Renal pelvis (tissue), 1 donor: ENCODE measurements at regions not wholly inside any gene's neighbourhood (a gene's known extent, or its start where the extent isn't known, plus 50 kb on each side); places are given as distances from the start of the nearest gene placed in this dataset.
"Not testable (repeated sequence)": the region's sequence is repeated elsewhere in the genome, so short reads cannot be mapped to it uniquely, and the experiment has no call there.

Experiments used
- DNase-seq: peaks from one replicate; pipeline ENCODE4 v3.0.0-alpha.2; 2013

DNA sequence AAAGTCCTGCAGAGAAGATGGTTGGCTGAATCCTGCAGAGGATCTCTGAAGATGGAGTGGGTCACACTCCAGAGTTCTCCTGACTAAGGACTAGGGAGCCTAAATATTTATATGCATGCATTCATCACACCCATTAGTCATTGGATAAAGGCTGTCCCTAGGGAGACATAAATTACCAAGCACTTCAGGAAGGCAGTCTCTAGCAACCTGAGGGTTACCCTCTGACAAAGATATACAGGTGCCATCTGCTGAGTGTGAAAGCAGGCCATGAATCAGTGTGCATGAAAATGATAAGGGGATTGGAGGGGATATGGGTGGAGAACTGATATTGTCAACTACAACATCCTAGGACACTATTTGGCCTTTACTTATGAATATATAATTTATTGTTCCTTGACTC, 294.8 kb upstream of the DDX18 start:
- no peak for DNase-seq

DNA sequence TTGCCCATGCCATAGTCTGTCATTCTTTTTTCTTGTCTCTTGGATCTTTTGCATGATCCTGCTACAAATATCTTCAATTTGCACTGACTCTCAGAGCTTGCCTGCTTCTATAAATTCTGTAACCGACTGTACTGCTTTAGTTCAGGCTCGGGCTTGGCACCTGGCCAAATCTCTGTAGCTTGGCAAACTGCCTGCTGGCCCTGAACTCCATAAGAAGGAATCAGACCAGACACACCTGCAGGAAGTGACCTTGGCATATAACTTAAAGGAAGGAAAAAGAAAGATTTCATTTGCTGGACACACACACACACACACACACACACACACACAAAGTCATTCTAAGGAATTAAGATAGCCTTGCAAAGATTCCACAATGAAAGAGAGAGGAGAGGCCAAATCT, 291.2 kb upstream of the DDX18 start:
- DNase-seq: peak; percentile 73

DNA sequence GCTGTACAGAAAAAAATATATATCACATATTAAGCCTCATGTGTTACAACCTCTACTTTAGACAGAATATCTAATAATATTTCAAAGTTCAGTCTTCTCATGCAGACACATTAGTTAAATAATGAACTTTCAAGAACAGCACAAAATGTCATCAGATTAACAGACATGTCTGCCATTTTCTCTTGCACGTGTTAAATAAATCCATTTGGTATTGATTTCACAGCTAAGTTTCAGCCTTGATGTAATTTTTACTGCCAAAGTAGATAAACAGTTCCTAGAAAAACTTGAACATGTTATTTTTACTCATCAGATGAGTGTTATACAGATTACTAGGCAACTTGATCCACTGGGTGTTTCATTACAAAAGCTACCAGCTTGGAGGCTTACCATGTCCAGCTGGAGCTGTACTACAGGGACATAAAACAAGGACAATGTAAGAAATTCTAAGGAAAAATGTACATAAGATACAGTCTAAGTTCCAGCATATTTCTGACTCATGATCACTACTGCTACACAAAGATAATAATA, 290.7 kb upstream of the DDX18 start:
- DNase-seq: no peak

GRCh38 chr2:117536139-117536538, 278.4 kb upstream of the DDX18 start:
- no peak for DNase-seq

GRCh38 chr2:117537032-117537431, 277.5 kb upstream of the DDX18 start:
- no peak for DNase-seq

DNA sequence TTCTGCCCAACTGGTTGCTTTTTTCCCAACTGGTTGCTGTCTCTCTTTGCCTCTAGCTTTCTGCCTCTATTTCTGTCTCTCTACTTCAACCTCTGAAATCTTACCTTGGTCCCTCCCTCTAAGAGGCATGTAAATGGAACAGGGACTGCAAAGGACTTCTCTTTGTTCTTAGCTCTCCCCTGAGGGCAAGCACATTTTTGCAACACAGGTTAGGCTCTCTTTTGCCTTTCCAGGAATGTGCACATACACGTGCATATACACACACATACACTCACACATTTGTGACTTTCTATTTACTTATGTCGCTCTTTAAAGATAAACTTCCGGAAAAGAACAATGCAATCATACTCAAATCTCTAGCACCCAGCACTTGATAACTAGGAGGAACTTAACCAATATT, 262.6 kb upstream of the DDX18 start:
- DNase-seq: no peak

- no peak for DNase-seq
Measured at GRCh38 chr2:117553448-117553847, 261.0 kb upstream of the DDX18 start.

DNA sequence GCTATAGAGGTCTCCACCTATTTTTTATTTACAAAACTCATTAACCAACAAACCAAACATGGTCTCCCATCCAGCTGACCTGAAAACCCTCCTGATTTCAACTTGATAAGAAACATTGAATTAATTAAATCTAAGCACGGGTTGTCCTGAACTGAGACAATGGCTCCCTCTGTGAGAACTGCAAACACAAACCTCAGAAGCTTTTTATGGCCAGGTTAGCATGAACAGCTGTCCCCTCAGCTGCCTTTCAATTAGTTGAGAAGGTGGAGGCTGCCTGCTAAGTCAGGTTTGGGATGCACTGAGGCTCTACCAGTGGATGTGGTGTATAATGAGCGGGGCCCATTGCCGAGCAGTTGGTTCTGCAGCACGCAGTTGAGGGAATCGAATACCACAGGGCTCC, 258.5 kb upstream of the DDX18 start:
- DNase-seq: peak; percentile 4

- DNase-seq: no peak
Measured at GRCh38 chr2:117557626-117558025, 256.9 kb upstream of the DDX18 start.

DNA sequence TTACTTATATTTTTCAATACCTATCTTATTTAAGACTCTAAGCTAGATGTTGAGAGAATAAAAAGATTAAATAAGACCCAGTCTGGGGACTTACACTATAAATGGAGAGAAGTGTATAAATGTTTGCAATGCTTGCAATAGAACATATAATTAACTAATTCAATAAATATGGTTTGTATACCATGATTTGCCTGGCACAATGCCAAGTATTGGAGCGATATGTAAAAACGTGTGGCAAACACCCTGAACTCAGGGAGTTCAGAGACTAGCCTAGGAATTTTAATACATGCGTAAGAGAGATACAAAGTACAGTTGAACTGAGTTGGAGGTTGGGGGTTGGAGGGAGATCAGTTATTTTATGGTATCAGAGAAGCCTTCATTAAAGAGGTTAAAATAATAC, 251.8 kb upstream of the DDX18 start:
- DNase-seq: no peak

DNA sequence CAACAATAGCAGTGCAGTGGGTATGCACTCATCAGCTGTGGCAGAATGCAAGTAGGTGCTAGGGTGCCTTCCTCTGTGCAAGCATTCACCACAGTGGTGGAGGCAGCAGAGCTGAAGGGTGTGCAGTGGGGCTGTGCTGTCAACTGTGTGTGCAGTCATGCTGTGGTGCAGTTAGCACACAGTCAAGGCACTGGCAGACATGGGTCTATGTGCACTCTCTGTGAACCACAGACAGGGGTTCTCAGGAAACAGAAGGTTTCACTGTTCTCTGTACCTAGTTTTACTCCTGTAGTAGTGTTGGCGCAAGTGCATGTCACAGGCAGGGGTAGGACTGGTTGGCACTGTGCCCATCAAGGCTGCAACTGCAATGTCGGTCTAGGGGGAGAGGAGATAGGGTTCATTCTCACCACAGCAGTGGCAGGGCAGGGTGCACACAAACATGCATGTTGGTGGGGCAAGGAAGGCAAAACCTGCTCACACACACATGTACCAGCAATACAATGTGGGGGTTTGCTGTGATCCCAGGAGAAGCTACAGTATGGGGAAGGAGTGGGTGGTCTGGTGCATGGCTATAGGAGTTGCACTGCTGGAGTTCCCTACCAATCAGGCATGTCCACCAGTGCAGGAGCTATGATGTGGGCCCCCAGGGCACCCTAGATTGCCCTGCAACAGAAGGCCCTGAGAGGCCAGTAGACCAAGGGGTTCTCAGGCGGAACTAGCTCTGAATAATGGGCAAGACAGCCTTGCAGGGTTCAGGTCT, 242.7 kb upstream of the DDX18 start:
- DNase-seq: no peak

- no peak for DNase-seq
Measured at GRCh38 chr2:117587310-117587709, 227.2 kb upstream of the DDX18 start.

GRCh38 chr2:117603060-117603459, 211.4 kb upstream of the DDX18 start:
- no peak for DNase-seq

DNA sequence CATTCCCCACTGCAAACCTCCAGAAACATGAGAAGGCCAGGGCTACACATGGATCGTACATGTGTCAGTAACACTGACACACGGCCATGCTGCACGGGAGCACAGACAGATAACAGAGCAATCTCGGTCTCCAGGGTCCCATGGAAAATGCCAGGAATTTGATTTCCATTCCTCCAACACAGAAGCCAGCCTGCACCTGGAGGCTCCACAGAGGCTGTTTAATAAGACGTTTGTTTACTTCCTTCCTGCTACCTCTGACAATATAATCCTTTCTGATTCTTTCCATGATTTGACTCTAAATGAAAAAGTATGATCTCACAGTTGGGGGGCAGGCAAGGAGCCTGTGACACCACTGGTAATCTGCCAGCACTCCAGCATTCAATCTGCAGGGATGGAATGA, 210.9 kb upstream of the DDX18 start:
- DNase-seq: no peak

DNA sequence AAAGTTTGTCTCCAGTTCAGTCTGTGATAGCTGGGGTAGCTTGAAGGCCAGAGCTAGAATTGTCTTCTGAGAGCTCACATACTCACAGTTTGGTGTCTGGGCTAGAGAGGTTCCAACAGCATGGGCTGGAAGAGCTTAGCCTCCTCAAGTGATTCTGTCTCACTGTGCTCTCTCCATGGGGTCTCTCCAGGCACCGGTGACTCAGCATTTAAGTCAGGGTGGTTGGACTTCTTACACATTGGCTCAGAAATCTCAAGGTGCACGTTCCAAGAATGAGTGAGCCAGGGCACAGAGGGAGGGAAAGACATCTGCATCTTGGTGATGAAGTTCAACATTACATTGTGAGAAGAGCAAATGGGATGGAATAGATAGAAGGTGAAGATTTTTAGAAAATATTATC, 207.3 kb upstream of the DDX18 start:
- DNase-seq: no peak

DNA sequence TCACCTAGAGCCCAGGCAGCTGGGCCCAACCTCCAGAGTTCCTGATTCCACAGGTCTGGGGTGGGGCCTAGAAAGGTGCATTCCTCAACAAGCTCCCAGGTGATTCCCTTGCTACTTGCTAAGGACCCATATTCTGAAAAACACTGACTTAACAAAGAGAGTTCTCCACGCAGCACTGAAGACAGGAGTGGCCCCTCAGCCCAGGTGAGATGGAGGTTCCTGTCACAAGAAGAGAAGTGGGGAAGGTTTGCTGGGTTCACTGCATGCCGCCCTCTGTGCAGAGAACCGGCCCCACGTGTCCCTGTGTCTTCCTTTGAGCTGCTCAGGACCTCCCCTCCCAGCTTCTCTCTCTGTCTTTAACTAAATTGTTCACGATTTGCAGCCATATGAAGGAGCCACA, 201.4 kb upstream of the DDX18 start:
- no peak for DNase-seq

- no peak for DNase-seq
Measured at GRCh38 chr2:117614296-117614695, 200.2 kb upstream of the DDX18 start.

- no peak for DNase-seq
Measured at GRCh38 chr2:117614823-117615534, 199.5 kb upstream of the DDX18 start.

DNA sequence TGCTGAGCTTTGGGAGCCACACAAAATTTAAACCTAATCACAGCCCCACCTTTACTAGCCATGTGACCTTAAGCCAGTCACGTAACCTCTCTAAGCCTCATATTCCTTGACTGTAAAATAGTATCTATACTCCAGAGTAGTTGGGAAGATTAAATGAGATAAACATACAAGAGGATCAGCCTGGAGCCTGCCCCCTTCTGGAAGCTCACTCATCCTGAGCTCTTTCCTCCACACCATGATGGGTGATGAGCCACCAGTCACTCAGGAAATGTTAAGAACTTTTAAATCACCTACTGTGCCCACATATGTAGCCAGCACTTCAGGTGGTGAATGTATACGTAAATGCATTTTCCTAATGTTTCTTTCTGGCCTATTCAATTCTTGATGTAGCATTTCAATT, 195.9 kb upstream of the DDX18 start:
- DNase-seq: no peak

DNA sequence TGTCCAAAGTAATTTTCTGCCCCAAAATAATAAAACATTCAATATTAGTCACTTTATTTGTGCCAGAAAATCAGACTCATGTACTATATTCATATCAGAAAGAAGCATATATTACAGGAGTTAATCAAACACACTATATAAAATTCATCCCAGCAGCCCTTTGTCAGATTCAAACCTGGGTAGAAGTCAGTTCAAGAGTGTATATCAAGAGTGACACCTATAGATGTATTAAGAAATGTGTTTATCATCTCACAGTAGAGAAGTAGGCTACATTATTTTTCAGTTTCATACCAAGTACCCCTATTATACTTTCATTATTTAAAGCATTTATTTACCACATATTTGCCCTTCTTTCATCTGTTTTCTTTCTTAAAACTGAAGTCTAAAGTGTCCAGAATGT, 193.2 kb upstream of the DDX18 start:
- DNase-seq: no peak

DNA sequence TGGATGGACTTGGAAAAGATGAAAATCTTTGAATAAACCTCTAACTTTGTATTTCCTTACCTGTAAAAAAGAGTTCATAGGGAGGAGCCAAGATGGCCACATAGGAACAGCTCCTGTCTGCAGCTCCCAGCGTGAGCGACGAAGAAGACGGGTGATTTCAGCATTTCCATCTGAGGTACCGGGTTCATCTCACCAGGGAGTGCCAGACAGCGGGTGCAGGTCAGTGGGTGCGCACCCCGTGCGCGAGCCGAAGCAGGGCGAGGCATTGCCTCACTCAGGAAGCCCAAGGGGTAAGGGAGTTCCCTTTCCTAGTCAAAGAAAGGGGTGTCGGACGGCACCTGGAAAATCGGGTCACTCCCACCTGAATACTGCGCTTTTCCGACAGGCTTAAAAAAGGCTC, 191.3 kb upstream of the DDX18 start:
- not testable (repeated sequence) for DNase-seq

GRCh38 chr2:117631152-117631945, 183.1 kb upstream of the DDX18 start:
- no peak for DNase-seq

- no peak for DNase-seq
Measured at GRCh38 chr2:117635481-117635880, 179.0 kb upstream of the DDX18 start.
